NCI-H146 treated with DMSO at 0.1 percent for 48 hours (cell line): ENCODE measurements at regions not wholly inside any gene's neighbourhood (a gene's known extent, or its start where the extent isn't known, plus 50 kb on each side); places are given as distances from the start of the nearest gene placed in this dataset.
"Not testable (repeated sequence)": the region's sequence is repeated elsewhere in the genome, so short reads cannot be mapped to it uniquely, and the experiment has no call there.

Experiments
- DNase-seq: peaks from one replicate; lab custom pipeline; 2025; ENCODE audit not compliant: unreplicated experiment; lab: John Stamatoyannopoulos, UW

- no peak for DNase-seq
Measured at GRCh38 chr9:103068753-103069152, 73.6 kb downstream of the CYLC2 start.

DNA sequence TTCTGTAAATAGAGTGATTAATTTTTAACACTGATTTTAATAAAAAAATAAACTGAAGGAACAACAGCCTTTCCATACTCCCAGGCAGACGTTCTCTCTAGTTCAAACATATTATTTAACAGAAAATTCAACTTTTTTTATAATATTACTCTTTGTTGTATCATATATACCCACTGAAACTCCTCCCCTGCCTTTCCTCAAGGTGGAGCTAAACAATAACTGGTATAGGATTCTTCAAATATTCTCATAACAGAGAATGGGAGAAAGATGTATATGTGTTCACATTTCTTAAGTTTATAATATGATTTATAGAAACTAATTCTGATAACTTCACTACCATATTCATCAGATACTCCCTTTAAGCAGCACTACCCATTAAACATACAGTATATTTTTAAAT, 83.4 kb downstream of the CYLC2 start:
- no peak for DNase-seq

GRCh38 chr9:103082494-103082893, 87.4 kb downstream of the CYLC2 start:
- DNase-seq, result no peak

DNA sequence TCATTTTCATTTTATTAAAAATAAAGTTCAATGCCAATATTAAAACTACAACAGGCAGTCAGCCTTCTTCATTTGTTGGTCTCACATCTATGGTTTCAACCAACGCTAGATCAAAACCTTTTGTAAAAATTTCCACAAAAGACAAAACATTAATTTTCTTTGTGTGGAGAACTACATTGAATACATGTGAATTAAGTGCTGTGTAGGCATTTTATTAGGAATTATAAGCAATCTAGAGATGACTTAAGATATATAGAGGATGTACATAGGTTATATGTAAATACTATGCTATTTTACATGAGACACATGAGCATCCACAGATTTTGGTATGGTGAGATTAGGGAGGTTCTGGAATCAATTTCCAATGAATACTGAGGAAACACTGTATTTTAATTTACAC, 94.2 kb downstream of the CYLC2 start:
- DNase-seq, result no peak

DNA sequence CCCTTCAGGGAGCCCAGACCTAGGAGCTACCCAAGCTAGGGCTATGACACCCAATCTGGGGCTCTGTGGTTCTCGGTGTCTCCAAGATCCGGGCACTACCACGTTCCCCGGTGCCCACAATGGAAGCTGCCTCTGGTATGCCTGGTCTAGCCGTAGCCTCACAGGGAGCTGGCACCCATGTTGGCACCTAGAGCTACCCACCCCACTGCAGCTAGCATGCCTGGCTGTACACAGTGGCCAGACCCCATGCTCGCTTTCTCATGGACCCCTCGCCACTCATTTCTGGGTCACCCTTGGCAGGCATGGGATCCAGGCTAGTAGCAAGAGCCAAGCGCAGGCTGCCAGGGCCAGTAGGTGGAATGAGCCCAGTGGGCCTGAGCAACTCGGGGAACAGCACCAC, 109.0 kb downstream of the CYLC2 start:
- no peak for DNase-seq

DNA sequence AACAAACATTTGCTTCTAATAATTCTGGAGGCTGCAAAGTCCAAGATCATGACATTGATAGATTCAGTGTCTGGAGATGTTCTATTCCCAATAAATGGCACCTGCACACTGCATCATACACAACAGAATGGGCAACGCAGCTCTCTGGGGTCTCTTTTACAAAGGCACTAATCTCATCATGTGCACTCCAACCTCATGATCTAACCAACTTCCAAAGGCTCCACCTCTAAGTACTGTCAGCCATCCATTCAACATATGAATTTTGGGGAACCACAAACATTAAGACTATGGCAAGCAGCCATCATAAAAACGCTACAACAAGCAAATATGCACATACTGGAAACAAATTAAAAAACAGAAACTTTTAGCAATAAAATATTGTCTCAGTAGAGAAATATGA, 121.1 kb downstream of the CYLC2 start:
- no peak for DNase-seq

DNA sequence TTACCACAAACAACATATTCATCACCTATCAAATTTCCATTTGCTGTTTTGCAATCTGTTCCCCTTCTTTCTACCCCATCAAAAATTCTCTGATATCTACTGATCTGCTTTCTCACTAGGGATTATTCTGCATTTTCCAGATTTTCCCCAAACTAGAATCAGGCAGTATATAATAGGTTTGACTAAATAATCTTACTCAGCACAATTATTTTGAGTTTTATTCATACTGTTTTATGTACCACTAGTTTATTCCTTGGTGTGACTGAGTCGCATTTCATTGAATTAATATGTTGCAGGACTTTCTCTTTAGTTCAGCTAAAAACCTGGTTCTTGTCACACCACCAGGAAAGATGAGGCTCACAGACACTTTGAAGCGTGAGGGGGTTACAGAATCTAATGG, 131.4 kb downstream of the CYLC2 start:
- no peak for DNase-seq

DNA sequence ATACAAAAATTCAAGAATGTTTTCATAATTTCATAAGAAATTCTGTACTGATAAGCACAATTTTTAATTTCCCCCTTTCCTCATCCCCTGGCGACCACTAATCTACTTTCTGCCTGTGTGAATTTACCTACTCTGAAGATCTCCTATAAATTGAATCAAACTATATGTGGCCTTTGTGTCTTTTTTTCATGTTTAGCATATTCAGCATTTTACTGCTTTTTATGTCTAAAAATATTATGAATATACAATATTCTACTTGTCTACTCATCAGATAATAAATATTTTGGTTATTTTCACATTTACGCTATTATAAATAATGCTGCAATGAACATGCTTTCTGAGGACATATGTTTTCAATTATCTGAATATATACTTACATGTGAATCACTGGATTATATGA, 144.8 kb downstream of the CYLC2 start:
- no peak for DNase-seq

GRCh38 chr9:103152473-103152872, 157.3 kb downstream of the CYLC2 start:
- DNase-seq, result no peak

- DNase-seq, result no peak
Measured at GRCh38 chr9:103167530-103167929, 172.4 kb downstream of the CYLC2 start.

DNA sequence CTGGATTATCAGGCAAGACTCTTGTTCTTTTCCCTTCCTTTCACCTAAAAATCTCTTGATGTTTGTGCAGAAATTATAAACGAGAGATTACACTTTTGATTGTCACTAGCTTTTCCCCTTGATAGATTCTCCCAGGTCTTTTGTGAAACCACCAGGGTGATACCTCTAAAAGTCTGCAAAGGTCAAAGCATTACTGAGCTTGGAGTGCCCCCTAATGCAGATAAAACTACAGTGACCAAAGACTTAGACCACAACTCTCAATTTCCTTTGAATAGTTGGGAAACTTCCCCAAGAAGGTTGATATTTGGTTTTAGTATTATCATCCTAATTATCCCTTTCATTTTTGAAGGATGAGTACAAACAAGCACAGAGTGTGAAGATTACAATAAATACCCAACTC, 173.1 kb downstream of the CYLC2 start:
- no peak for DNase-seq

DNA sequence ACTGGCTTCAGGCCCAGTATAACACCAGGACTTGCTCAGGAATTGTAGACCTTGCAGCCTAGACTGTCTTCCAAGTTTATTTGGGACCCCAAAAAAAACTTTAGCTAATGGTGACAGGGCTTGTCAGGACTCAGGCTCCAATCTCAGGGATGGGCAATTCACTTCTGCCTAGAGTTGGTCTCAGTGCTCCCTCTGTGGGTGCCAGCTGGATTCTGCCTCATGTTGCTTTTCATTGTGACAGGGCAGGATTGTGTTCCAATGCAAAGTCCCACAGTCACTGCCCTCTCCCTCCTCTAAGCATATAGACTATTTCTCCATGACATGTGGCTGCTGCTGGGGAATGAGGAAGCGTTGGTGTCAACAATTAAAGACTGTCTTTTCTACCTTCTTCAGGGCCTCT, 174.7 kb downstream of the CYLC2 start:
- DNase-seq, result no peak

DNA sequence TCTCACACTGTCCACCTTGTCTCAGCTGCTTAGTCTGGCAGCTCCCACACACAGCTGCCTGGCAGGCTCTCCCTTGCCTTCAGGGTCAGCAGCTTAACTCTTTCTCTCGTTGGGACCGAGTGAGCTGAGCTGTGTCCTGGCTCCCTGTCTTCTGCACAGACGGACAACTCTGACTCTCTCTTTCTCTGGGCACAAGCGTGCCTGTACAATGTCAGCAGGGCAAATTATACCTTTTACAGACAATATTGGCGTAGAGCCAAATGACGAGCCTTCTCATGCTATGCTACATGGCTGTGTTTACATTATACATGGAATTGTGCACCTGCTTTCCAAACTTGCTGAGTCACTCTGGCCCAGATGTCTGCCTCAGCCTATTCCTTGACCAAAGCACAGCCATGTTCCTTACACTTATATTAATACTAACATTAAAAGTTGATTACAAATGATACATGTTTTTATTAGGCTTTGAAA, 188.6 kb downstream of the CYLC2 start:
- DNase-seq, result peak; percentile 73

DNA sequence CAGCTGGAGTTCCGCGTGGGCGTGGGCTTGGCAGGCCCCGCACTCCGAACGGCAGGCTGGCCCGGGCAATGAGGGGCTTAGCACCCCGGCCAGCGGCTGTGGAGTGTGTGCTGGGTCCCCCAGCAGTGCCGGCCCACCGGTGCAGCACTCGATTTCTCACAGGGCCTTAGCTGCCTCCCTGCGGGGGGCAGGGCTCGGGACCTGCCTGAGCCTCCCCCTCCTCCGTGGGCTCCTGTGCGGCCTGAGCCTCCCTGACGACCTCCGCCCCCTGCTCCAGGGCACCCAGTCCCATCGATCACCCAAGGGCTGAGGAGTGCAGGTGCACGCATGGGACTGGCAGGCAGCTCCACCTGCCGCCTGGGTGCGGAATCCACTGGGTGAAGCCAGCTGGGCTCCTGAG, 191.8 kb downstream of the CYLC2 start:
- DNase-seq, result no peak

- no peak for DNase-seq
Measured at GRCh38 chr9:103188781-103189350, 193.7 kb downstream of the CYLC2 start.

- no peak for DNase-seq
Measured at GRCh38 chr9:103193992-103194391, 198.9 kb downstream of the CYLC2 start.

DNA sequence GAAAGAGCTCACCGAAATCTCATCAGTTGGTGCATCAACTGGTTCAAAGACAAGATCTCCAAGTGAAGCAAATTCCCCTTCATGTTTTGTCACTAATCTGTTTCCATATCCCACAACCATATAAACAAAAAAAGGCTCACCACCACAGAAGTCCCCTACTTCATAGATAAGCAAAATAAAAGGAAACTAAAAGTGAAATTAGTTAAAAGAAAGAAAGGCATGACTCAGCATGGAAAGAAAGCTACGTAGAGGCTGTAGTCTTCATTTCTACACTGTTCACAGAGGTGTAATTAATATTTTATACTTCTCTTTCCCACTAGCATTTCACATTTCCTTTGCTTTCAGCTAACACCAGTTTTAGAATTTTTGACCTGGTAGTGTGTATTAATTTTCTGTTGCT, 208.0 kb downstream of the CYLC2 start:
- DNase-seq, result no peak

DNA sequence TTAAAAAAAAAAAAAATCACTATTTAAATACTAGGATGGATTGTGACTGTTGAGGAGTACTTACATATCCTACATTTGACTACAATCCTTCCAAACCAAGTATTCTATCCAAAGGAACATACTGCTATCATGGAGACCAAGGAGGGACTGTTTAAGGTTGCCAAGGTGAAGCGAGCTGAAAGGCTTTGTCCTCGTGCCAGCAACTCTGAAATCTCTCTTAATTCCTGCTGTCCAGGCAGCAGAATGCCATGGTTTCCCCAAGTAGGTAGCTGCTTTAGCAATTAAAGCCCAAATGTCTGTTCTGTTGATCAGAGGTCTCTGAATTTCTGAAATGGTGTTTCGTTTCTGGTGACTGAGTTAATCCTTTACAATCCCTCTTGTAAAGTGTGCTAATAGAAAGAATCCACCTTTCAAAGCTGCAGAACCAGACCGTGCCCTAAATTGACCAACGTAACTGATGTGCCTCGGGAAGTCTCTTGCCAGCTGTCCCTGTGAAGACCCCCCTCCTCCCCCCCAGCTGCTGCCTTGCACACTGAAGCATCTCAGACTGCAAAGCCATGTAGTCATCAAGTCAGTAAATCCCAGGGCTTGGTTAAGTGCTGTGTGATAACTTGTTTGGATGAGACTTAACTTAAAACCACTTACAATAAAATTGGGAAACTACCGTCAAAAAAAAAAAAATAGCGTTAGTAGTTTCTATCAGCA, 210.9 kb downstream of the CYLC2 start:
- DNase-seq, result not testable (repeated sequence)

GRCh38 chr9:103210607-103211006, 215.5 kb downstream of the CYLC2 start:
- DNase-seq, result no peak

- DNase-seq, result no peak
Measured at GRCh38 chr9:103215197-103215596, 220.1 kb downstream of the CYLC2 start.

- no peak for DNase-seq
Measured at GRCh38 chr9:103225702-103226646, 230.8 kb downstream of the CYLC2 start.

DNA sequence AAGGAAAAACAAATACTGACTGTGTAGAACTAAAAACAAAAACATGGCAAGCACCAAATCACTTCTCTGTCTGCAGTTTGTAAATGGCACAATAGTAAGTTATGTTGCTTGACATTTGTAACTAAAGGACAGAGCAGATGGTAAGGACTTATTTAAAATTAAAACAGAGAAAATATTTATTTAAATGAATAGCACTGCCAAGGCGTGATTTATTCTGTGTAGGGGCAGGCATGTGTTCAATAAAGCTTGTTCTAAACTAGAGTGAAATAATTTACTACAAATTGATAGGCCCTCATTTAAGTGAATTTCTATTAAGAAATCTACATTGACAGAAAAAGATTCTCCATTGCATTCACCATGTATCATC, 231.5 kb downstream of the CYLC2 start:
- no peak for DNase-seq
